Forelimb muscle (tissue), 1 donor: ENCODE measurements at regions not wholly inside any gene's neighbourhood (a gene's known extent, or its start where the extent isn't known, plus 50 kb on each side); places are given as distances from the start of the nearest gene placed in this dataset.

Source experiments
- DNase-seq: peaks from one replicate; pipeline ENCODE4 v3.0.0-alpha.2; 2013; ENCODE audit warnings: low read depth

DNA sequence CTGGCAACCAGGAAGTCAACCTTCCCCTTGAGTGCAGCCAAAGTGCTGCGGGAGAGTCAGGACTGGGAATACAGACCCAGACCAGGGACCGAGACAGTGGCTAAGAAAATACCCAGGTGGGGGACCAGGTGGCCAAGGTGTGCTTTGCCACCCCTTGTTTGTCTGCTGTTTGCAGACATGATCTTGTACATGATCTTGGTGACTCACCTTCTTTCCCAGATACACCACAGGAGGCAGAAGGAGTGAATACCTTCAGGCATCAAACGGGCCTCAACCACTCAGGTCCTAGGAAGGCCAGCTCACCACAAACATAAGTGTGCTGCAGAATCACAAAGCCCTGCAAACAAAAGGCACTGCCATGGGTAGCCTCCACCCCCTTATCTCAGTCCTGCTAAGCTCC is 62.0 kb downstream of the CNGA2 start:
- DNase-seq, result no peak

DNA sequence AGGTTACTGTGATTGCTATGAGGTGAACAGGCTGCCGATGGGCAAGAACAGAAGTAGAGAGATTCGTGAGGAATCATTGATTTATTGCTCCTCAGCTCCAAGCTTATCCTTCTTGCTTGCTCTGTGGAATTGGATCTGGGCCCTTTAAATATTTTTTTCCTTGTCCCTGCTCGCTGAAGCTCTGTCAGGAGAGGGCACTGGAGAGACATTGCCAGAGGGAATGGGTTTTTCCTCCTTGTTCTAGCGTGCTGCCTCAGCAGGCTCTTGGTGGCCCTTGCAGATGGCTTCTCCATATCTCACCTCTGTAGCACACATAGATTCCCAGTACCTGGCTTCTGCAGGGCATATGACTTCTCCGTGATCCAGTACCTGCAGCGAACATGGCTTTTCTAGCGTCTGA is 67.4 kb downstream of the CNGA2 start:
- no peak for DNase-seq

DNA sequence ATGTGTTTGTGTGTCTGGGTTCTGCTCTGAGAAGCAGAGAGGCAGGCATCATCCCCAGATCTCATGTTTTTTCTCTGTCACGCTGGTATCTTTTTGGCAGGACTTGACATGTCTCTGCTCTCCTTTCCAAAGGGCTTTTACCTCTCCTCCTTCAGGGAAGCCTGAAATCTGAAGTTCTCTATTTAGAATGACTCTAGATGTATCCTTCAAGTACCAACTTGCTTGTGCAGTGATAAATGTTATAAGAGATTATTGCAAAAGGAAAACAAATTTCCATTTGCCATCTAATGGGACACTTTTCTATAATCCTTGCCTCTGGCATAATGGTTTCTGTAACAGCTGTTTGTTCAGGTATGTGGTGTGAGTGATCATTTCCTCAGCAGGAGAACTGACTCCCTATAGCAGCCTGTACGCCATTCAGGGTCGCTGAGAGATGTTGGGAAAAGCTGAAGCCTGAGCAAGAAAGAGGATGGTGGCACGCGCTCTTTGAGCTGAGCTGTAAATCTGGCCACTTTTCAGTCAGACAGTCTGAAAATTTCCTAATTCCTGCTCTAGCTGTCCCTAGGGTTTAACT is 72.5 kb downstream of the CNGA2 start:
- DNase-seq, result no peak

DNA sequence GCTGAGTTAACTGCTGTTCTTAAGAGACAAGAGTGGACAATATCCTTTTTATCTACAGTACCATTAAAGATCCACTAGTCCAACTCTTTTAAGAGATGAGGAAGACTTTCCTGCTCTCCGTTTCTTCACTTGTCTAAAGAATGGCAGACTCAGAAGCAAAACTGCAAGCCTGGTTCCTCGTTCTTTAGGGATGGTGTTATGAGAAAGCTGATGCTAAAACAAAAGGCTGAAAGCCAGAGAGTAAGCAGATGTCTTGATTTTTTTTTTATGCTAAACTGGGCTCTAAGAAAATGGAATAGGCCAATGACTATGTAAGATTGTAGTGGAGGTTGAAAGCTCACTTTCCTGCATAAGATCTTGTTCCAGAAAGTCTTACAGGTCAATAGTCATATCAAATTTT is 78.1 kb downstream of the CNGA2 start:
- no peak for DNase-seq

DNA sequence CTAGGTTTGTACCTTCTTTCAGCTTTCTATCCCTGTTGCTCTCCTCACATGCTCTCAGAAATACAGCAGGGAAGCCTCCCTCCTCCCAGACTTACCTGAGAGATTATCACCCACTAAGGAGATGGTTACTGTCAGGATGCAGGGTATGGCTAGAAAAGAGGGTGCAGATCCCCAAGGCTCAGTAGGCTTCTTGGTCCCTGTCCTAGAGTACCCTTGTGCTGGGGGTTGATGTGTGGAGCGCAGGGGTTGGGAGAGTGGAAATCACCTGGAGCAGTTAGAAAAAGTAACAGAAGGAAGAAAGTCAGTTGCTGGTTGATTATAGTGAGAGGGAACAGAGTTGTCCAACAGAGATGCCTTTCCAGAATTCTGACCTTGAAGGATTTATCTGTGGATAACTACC is 80.2 kb downstream of the CNGA2 start:
- no peak for DNase-seq

DNA sequence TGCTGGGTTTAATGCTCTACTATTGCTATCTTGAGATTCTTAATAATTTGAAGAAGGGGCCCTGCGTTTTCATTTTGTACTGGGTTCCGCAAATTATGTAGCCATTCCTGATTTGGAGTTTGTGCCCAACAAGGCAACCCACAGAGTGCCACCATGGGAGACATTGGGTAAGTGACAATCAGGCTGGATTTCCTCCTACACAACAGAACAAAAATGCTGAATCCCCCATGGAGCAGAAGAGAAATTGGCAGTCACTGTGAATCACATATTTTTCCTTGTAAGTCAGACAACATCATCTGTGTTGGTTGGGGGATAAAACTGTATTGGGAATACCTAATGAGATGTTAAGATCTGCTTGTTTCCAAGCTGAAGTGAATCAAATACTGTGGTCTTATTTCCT is 80.9 kb downstream of the CNGA2 start:
- peak; percentile 52 for DNase-seq

DNA sequence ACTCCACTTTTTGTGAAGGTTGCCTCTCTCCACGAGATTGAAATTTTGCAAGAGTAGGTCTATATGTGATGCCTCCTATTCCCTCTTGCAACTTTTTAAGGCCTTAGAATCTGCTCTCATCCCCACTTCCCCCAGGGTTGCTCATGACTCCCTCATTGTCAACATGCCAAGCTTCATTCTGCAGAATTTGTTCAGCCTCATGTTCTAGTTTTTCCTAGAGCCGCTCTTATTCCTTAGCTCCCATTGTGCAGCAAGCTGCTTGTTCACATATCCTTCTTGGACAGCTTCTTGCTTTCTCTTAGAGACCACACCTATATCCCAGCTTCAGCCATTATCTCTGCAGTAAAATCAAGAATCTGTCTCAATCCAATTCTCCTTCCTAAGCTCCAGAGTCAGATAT is 82.4 kb downstream of the CNGA2 start:
- DNase-seq, result no peak

DNA sequence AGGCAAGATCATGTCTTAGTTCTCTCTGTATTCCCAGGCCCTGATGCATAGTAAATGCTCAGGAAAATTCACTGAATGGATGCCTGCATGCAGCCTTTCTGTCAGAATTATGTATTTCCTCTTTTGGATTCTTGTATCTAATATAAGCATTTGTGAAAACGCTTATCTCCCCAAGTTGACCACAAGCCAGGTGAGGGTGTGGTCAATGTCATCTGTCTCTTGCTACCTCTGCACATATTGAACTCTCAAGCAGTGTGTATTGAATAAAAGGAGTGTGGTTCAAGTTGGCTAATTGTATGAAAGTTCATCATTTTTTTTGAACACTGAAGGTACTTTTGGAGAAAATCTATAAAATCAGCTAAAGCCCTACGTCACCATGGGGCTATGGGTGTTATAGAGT is 84.3 kb downstream of the CNGA2 start:
- no peak for DNase-seq

DNA sequence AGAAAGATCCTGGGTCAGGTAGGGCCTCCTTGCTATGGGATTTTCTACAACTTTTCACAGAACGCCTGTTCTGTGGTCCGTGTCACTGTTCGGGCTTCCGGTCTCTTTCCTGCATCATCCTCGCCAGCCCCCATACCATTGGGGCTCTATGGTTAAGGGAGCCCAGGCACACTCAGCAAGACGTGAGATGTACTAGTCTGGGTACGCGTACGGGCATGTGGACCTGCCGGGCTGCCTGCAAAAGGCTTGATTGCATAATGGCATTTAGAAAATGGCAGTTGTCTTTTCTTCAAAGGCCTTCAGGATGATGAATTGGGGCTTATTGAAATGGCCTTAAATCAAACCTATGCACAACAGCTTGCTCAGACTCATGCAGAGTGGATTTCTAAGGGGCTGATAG is 86.7 kb downstream of the CNGA2 start:
- DNase-seq, result no peak

DNA sequence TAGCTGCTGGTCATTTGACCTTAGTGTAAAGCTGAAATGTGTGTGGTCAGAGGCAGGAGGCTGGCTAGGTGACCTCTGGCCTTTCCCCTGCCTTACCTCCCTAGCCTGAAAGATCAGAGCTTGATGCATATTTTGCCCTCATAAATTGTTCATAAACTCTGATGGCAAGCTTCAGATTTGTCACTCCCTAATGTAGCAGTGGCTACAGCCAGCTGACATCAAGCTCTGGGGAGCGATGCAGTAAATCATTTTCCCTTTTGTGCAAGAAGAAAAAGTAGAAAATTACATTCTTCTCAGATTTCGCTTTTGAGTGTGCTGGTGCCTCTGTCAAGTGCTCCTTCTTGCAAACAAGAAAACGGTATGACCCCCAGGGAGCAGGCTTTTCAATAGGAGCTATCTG is 87.7 kb upstream of the MAGEA4 start:
- DNase-seq, result no peak

DNA sequence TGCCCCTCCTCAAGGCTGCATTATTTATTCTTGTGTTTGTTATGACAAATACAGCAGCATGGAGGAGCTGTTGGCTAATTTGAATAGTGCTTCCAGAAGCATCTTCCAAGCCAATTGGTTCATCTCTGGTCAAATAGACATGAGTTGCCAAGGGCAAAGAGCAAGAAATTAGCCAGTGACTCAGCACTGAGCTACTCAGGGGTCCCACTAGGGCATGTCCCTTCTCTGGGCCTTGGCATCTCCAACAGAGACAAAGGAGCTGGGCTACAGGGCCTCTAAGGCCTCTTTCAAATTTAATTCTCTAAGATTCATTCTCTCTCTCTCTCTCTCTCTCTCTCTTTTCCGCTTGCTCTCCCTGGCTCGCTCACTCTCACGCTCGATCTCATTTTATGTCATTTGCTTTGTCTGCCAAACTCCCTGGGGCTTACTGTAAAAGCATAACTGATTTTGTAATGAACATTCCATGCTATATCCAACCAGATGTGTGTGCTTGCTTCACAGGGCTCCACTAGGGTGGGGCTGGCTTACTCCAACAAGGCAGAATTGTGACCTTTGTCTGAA is 86.7 kb upstream of the MAGEA4 start:
- peak; percentile 39 for DNase-seq

DNA sequence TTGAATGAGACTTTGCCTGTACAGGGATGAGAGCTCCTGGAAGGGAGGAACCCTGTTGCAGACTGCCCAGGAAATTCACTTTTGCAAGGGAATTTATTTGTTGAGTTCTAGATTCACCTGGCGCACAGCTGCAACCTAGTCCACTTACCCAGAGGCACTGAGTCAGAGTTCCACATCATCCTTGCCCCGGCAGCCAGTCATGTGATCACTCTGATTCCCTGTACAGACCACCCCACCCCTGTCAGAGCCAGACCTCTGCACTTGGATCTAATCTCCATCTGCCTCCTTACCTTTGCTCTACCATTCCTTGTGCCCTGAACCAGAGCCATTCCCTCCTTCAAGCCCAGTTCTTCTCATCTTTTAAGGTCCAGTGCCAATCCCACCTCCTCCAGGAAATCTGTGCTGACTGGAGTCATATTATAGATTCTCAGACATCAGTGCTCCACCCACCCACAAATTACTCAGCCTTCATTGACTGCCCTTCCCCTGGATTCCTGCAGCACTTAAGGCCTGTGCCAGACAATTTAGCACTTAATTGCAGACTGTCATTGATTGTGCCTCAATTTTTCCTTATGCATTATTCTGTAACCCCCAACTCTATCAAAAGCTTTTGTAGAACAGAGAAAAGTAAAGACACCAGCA is 84.1 kb upstream of the MAGEA4 start:
- no peak for DNase-seq

DNA sequence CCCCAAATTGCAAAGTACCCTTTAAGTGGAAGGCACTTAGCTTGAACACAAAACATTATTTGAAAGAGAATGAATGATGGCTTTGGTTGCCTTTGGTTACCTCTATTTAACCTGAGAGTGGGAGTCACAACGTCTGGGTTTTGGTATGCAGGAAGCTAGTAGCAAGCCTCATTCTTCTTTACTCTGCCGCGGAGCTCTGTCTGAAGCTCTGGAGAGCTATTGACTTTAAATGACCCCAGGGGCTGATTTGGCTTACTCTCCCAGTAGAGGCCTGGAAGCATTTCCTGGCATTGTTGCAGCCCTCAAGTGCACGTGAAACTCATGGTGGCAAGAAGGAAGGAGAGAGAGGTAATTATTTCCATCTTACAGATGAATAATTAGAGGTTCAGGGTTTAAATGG is 81.8 kb upstream of the MAGEA4 start:
- no peak for DNase-seq

DNA sequence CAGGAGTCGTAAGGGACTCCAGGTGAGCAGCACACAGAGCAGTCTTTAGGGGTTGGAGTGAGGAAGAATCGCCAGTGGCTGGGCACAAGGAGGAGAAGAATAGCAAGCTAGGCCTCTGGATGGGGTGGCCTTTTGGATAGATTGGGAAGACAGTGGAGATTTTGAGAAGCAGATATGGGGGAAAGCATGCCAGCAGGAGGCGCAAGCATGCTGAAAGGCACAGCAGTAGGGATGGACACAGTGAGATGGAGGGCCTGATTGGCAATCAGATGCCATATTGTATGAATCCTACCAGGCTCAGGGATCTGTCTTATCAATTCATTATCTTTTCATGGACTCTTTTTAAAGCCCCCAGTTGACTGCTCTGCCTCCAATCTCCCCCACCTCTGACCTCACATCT is 60.4 kb upstream of the MAGEA4 start:
- DNase-seq, result no peak

DNA sequence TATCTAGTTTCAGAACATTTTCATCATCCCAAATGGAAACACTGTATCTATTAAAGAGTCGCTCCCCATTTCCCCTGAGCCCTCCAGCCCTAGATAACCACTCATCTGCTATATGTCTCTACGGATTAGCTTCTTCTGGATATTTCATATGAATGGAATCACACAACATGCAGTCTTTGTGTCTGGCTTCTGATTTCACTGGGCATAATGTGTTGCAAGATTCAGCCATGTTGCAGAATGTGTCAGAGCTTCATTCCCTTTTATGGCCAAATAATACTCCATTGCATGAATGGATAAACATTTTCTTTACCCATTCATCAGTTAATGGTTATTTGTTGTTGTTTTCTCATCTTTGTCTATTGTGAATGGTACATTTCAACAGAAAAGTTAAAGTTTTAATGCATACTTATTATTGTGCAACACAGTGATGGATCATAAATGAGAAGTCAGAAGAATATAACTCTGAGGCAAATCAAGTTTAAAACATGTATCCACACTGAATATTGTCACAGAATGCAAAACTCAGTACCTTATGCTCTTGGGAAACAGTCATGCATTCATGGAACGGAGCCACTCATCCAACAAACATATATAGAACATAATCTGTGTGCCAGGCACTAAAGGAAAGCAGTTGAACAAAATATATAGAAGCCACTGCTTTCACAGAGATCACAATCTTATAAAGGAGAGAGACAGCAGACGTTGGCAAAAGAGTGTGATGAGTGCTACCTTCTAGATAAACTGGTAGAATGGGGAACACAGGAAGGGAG is 57.8 kb upstream of the MAGEA4 start:
- DNase-seq, result no peak

DNA sequence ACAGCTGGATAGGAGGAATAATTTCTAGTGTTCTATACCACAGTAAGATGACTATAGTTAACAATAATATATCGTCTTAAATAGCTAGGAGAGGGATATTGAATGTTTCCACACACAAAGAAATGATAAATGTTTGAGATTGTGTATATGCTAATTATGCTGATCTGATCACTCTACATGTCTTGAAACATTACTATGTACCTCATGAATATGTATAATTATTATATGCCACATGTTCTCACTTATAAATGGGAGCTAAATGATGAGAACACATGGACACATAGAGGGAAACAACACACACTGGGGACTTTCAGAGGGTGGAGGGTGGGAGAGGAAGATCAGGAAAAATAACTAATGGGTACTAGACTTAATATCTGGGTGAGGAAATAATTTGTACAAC is 53.2 kb upstream of the MAGEA4 start:
- no peak for DNase-seq

DNA sequence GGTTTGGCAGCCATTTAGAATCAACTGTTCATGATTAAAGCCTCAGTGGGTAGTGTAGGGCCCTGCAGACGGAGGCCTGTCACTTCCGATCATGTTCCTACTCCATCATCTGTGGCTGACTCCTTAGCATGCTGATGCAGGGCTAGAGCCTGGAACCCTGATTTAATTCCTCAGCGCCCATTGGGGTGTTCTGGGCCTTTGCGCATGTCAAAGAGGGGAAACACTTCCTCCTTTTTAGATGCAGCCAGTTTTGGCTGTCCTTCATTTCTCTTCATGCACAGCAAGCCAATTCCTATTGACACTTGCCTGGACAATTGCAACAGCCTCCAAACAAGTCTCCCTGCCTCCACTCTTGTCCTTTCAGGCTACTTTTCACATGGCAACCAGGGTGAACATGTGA is 51.9 kb upstream of the MAGEA4 start:
- no peak for DNase-seq
